ENCODE measurements at regions not wholly inside any gene's neighbourhood (a gene's known extent, or its start where the extent isn't known, plus 50 kb on each side); places are given as distances from the start of the nearest gene placed in this dataset.
"Not testable (repeated sequence)": the region's sequence is repeated elsewhere in the genome, so short reads cannot be mapped to it uniquely, and the experiment has no call there.

GRCh38 chr10:64867501-64867962 is 1346.3 kb downstream of the REEP3 start:
- no peak for TF ChIP-seq CTCF (IDR thresholded peaks at IDR 0.05; ENCODE audit: extremely low read depth, missing control alignments)
- no peak for DNase-seq (ENCODE audit: low spot score)

GRCh38 chr10:64873088-64873487 is 1351.9 kb downstream of the REEP3 start:
- no peak for DNase-seq (ENCODE audit: low spot score)

GRCh38 chr10:64873959-64874358 is 1352.8 kb downstream of the REEP3 start:
- TF ChIP-seq CTCF (IDR thresholded peaks at IDR 0.05; ENCODE audit: extremely low read depth, missing control alignments): no peak
- no peak for DNase-seq (ENCODE audit: low spot score)

More at GRCh38 chr10:64873088-64873487, 1351.9 kb downstream of the REEP3 start:
- no peak for TF ChIP-seq CTCF (IDR thresholded peaks at IDR 0.05; ENCODE audit: extremely low read depth, missing control alignments)

GRCh38 chr10:64880546-64880945 is 1359.3 kb downstream of the REEP3 start:
- TF ChIP-seq CTCF (IDR thresholded peaks at IDR 0.05; ENCODE audit: extremely low read depth, missing control alignments): no peak
- no peak for DNase-seq (ENCODE audit: low spot score)

- DNase-seq (ENCODE audit: low spot score): no peak
- no peak for TF ChIP-seq CTCF (IDR thresholded peaks at IDR 0.05; ENCODE audit: extremely low read depth, missing control alignments)
Measured at GRCh38 chr10:64881257-64881656, 1360.1 kb downstream of the REEP3 start.

- no peak for DNase-seq (ENCODE audit: low spot score)
Measured at GRCh38 chr10:64896582-64896981, 1375.4 kb downstream of the REEP3 start.

GRCh38 chr10:64906311-64906710 is 1385.1 kb downstream of the REEP3 start:
- DNase-seq (ENCODE audit: low spot score): not testable (repeated sequence)

More at GRCh38 chr10:64896582-64896981, 1375.4 kb downstream of the REEP3 start:
- no peak for TF ChIP-seq CTCF (IDR thresholded peaks at IDR 0.05; ENCODE audit: extremely low read depth, missing control alignments)

- DNase-seq (ENCODE audit: low spot score): not testable (repeated sequence)
Measured at GRCh38 chr10:64924306-64924705, 1403.1 kb downstream of the REEP3 start.

- DNase-seq (ENCODE audit: low spot score): no peak
- TF ChIP-seq CTCF (IDR thresholded peaks at IDR 0.05; ENCODE audit: extremely low read depth, missing control alignments): no peak
Measured at GRCh38 chr10:64952042-64952441, 1430.8 kb downstream of the REEP3 start.

Measured in GM20000 (cell line).